ENCODE measurements at regions not wholly inside any gene's neighbourhood (a gene's known extent, or its start where the extent isn't known, plus 50 kb on each side); places are given as distances from the start of the nearest gene placed in this dataset.
A peak's percentile ranks its signal among the peaks of the same experiment; 100 is the strongest.

DNA sequence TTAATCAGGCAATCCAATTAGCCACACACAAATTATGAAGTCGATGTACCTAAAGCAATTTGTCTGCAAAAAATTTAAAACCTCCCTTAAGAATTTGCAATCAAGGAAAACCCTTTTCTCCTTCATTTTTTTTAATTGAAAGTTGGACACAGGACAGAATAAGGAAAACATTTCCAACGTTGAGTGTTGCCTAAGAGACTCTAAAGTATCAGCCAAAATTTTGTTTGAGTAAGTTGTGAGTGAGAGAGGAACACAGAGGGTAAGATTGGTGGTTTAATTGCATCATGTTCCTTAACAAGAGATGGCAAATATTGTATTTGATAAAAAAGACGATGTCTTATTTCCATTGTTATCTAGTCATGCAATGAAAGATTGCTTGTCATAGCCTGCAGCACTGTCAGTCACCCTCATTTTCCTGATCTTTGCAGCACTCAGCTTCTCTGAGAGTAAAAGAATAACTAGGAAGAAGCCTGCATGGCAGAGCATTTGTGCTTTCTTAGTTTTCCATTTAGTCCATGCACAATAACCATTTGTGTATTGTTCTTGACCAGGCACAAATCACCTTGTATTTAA is 115.5 kb downstream of the ICOS start:
- H3K4me3 Mint-ChIP-seq = no peak overlapping the region
- ATAC-seq = no peak
- no peaks in the 10 kb centered on the region for H3K36me3 Mint-ChIP-seq
- no peak for DNase-seq
- POLR2A ChIA-PET = no interaction called here
- no peak overlapping the region for H3K27ac Mint-ChIP-seq
- peaks cover 0 to 5% (median 2%) of the 10 kb centered on the region in 5 donors for H3K27me3 Mint-ChIP-seq
- peaks cover 0 to 11% (median 2%) of the 10 kb centered on the region in 4 donors for H3K4me1 Mint-ChIP-seq
- no peaks in the 10 kb centered on the region for H3K9me3 Mint-ChIP-seq

DNA sequence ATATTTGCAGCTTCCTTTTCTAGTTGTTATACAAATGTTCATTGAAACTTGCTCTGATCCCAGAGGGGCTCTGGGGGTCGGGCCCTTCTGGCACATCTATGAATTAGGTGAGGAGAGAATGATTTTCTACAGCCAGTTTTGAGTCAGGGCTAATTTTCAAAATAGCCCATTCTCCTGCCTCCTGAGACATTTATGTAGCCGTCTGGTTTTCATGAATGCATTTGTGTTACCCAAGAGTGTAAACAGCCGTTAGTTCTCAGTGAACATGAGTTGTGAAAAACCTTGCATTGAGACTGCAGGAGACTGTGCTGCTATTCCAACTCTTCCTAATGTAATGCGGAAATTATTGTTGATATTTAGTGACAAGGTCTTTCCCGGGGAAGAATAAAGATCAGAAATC is 122.5 kb downstream of the ICOS start:
- Mint-ChIP-seq H3K27me3 (peaks cover 0 to 2% (median 0%) of the 10 kb centered on the region in 5 donors), H3K4me1 (no peaks in the 10 kb centered on the region), H3K36me3 (no peaks in the 10 kb centered on the region), H3K4me3 (no peak overlapping the region), H3K27ac (no peak overlapping the region), H3K9me3 (no peaks in the 10 kb centered on the region)
- POLR2A ChIA-PET = no interaction called here
- ATAC-seq (no peak), DNase-seq (no peak)

DNA sequence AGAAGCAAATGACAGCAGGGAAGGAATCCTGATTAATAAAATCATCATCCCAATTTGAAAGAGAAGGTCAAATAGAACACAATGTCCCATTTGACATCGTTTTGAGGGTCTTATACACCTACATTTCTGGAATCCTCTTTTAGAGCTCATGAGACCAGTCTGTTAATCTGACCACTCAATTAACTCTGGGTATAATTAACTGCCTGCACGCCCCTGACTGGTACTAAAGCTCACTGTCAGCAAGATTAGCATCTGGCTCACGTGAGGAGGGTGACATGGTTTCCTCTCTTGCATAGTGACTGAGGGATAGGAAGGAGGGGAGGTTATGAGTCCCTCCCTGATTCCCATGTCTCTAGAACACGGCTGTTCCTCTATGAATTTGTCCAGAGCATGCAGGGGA is 124.3 kb downstream of the ICOS start:
- no peak for DNase-seq
- no peak for ATAC-seq

DNA sequence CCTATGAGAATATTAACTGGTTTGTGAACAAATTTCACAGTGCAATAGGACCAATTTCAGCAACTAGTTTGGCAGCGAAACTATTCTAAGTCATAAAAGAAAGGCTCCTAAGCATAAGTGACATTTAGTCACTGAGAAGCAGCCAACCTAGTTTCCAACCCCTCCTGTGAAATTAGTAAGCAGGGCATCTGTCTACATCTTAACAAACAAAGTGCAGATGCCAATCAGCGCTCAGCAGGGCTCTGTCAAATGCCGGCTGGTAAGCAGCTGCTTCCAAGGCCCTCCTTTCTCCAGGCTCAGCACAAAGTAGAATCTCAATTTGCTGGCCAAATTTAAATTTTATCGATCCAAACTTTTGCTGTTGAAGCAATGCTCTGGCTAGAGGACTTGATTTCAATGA is 124.7 kb downstream of the ICOS start:
- Mint-ChIP-seq H3K9me3 (no peaks in the 10 kb centered on the region), H3K27ac (no peak overlapping the region), H3K27me3 (no peaks in the 10 kb centered on the region), H3K4me3 (no peak overlapping the region), H3K36me3 (no peaks in the 10 kb centered on the region), H3K4me1 (no peaks in the 10 kb centered on the region)
- POLR2A ChIA-PET = no interaction called here
- ATAC-seq = no peak
- no peak for DNase-seq

More for the DNA sequence above, 124.3 kb downstream of the ICOS start:
- no peak overlapping the region for H3K4me3 Mint-ChIP-seq
- no peak overlapping the region for H3K27ac Mint-ChIP-seq
- H3K36me3 Mint-ChIP-seq = no peaks in the 10 kb centered on the region
- no peaks in the 10 kb centered on the region for H3K27me3 Mint-ChIP-seq
- H3K4me1 Mint-ChIP-seq = no peaks in the 10 kb centered on the region
- POLR2A ChIA-PET = no interaction called here
- H3K9me3 Mint-ChIP-seq = no peaks in the 10 kb centered on the region

DNA sequence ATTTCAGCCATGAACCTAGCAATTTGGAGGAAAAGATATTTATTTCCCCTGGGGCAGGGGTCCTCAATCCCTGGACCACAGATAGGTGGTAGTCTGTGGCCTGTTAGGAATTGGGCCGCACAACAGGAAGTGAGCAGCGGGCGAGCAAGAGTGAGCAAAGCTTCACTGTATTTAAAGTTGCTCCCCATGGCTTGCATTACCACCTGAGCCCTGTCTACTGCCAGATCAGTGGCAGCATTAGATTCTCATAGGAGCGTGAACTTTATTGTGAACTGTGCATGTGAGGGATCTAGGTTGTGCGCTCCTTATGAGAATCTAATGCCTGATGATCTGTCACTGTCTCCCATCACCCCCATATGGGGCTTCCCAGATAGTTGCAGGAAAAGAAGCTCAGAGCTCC is 127.6 kb downstream of the ICOS start:
- Mint-ChIP-seq H3K27me3 (no peaks in the 10 kb centered on the region), H3K4me1 (no peaks in the 10 kb centered on the region), H3K36me3 (no peaks in the 10 kb centered on the region), H3K27ac (no peak overlapping the region), H3K4me3 (no peak overlapping the region), H3K9me3 (peaks cover 0 to 2% (median 0%) of the 10 kb centered on the region in 9 donors)
- DNase-seq (no peak), ATAC-seq (no peak)
- POLR2A ChIA-PET = no interaction called here

- no peak overlapping the region for H3K4me3 Mint-ChIP-seq
Measured at GRCh38 chr2:204065566-204065965, 129.0 kb downstream of the ICOS start.

DNA sequence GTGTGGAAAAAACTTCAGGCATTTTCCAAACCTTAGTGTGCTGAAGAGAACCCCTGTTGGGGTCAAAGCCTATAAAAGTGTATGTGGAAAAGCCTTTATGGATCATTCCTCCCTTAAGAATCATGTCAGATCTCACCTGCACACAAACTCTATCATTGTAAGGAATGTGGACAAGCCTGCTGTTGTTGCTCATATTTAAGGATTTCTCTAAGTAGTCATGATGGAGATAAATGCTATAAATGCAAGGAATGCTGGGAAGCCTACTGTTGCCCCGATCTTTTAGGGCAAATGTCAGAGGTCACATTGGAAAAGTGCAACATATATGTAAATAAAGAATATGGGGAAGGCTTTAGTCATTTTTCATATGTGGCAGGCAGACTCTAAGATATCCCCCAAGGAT is 129.5 kb downstream of the ICOS start:
- POLR2A ChIA-PET = no interaction called here
- H3K27me3 Mint-ChIP-seq = peaks cover 0 to 6% (median 0%) of the 10 kb centered on the region in 5 donors
- ATAC-seq (no peak), DNase-seq (no peak)
- H3K9me3 Mint-ChIP-seq = peaks cover 0 to 2% (median 0%) of the 10 kb centered on the region in 9 donors
- H3K4me1 Mint-ChIP-seq = no peaks in the 10 kb centered on the region
- H3K27ac Mint-ChIP-seq = no peak overlapping the region
- no peaks in the 10 kb centered on the region for H3K36me3 Mint-ChIP-seq
- no peak overlapping the region for H3K4me3 Mint-ChIP-seq

More at GRCh38 chr2:204065566-204065965, 129.0 kb downstream of the ICOS start:
- DNase-seq (no peak), ATAC-seq (no peak)
- Mint-ChIP-seq H3K27me3 (peaks cover 0 to 6% (median 0%) of the 10 kb centered on the region in 5 donors), H3K4me1 (no peaks in the 10 kb centered on the region), H3K9me3 (peaks cover 0 to 2% (median 0%) of the 10 kb centered on the region in 9 donors), H3K36me3 (no peaks in the 10 kb centered on the region), H3K27ac (no peak overlapping the region)
- POLR2A ChIA-PET = no interaction called here

DNA sequence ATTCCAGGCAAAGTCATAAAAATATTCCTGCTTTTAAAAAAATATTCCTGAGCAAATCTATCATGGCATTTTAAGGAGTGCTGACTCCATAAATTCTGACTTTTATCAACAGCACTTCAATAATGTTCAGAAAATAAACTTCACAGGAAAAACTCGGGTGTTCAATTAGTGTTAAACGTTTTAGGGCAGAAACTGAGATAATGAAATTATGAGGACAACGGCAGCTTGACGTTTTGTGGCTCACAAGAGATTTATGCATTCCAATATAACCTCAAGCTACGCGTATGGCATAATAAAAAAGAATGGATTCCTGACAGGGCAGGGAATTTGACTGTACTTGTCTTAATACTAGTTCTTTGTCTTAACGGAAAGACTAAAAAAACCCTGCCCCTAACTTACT is 133.2 kb downstream of the ICOS start:
- H3K27ac Mint-ChIP-seq = no peak overlapping the region
- no peaks in the 10 kb centered on the region for H3K36me3 Mint-ChIP-seq
- H3K9me3 Mint-ChIP-seq = peaks cover 0 to 2% (median 0%) of the 10 kb centered on the region in 9 donors
- no peaks in the 10 kb centered on the region for H3K4me1 Mint-ChIP-seq
- POLR2A ChIA-PET = no interaction called here
- DNase-seq (no peak), ATAC-seq (no peak)
- no peak overlapping the region for H3K4me3 Mint-ChIP-seq
- H3K27me3 Mint-ChIP-seq = peaks cover 0 to 6% (median 0%) of the 10 kb centered on the region in 5 donors

GRCh38 chr2:204072443-204073324 is 136.1 kb downstream of the ICOS start:
- Mint-ChIP-seq H3K27me3 (peaks cover 0 to 8% (median 0%) of the 10 kb centered on the region in 5 donors), H3K4me3 (no peak overlapping the region), H3K27ac (peak overlapping the region in 1 of 10 donors; percentile 23), H3K4me1 (no peaks in the 10 kb centered on the region), H3K36me3 (no peaks in the 10 kb centered on the region), H3K9me3 (no peaks in the 10 kb centered on the region)
- POLR2A ChIA-PET = no interaction called here
- DNase-seq (peak; percentile 4 to 65 (median 36)), ATAC-seq (peak in 1 of 2 donors; percentile 38)

DNA sequence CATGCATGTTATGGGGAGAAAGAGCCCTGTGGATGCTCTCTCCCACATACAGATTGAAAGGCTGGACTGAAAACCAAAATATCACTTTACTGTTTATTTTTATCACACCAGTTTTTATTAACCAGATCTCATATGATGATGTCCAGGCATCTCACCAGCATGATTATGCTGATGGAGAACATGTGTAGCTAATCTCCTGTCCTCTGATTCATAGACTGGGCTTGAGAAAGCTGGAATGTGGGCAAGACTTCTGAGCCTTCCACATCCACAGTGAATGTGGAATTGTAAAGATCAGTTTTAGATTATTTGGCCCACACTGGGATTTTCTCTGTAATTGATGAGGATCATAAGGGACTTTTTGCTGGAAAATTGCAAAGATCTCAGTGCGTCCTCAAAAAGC is 137.9 kb downstream of the ICOS start:
- Mint-ChIP-seq H3K27ac (no peak overlapping the region), H3K9me3 (no peaks in the 10 kb centered on the region), H3K36me3 (no peaks in the 10 kb centered on the region), H3K4me3 (no peak overlapping the region), H3K27me3 (peaks cover 0 to 6% (median 0%) of the 10 kb centered on the region in 5 donors), H3K4me1 (no peaks in the 10 kb centered on the region)
- ATAC-seq (no peak), DNase-seq (no peak)
- POLR2A ChIA-PET = no interaction called here

DNA sequence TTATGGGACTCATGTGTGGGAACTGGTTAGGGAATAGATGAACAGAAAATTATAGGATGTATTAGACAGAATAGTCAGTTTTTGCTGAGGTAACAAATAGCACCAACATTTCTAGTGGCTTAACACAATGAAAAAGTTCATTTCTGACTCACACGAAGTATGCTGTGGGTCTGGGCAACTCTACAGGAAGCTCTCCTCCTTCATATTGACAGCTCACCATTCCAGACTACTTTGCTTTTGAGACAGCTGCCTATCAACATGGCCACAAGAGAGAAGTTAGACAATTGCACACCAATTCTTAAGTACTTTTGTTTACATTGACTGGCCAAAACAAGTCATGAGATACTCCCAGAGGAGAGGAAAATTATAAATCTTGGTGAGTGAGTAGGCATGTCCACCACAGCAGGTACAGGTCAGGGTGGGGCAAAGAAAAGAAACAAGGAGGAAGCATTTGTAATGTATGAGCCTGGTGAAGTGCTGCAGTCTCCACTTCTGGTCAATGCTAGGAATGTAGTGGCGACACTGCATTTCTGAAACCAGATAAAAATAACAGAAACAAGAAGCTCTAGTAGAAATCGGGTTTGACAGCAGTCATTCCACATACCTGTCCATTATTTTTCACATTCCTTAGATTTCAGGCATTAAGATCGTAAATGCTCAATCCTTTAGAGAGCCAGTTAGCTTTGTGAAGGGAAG is 141.6 kb downstream of the ICOS start:
- Mint-ChIP-seq H3K9me3 (no peaks in the 10 kb centered on the region), H3K27ac (no peak overlapping the region), H3K36me3 (no peaks in the 10 kb centered on the region), H3K4me3 (no peak overlapping the region), H3K27me3 (peaks cover 0 to 2% (median 0%) of the 10 kb centered on the region in 5 donors), H3K4me1 (no peaks in the 10 kb centered on the region)
- POLR2A ChIA-PET = no interaction called here
- DNase-seq (no peak), ATAC-seq (no peak)

DNA sequence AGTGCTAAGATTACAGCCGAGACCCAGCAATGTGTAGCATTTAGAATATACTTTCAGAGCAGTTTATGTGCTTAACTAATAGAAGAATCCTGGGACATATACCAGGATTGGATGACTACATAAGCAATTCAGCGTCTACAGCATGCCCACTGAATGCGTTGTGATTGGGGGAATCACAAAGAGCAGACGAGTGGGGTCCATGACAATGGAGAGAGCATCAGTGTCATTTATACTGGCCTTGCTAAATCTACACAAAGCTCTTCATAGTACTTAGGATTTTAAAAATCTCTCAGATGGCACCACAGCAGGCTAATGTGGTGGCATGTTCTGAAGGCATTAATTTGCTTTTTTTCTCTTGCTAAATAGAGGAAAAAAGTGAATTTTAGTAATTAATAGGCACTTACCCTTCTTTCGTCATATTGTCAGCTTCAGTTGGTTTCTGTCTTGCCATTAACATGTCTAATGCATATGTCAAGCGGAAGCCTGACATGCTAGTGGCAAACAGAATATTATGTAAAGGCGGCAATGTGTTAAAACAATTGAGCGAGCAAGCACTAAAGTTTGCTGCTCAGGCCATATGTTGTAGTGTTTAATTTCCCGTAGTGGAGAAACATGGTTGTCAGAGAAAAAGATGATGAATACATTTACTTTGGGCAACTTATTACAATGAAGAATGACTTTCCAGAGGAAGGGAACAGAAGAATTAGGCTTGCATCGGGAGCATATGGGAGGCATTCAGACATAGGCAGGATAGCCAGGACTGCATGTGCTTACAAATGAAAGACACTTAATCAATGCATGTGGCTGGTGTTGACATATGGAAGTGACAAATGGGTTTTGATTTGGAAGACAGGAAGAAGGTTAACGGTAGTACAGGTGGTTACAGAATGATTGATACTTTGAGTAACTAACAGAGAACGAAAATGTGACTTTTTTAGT is 145.2 kb downstream of the ICOS start:
- POLR2A ChIA-PET = no interaction called here
- Mint-ChIP-seq H3K27ac (no peak overlapping the region), H3K4me3 (no peak overlapping the region), H3K36me3 (no peaks in the 10 kb centered on the region), H3K4me1 (no peaks in the 10 kb centered on the region), H3K9me3 (no peaks in the 10 kb centered on the region), H3K27me3 (peaks cover 0 to 4% (median 2%) of the 10 kb centered on the region in 5 donors)
- ATAC-seq = no peak
- DNase-seq = no peak
